Activated T-helper 17 cell treated with anti-CD3 and anti-CD28 coated beads, Interleukin-2, amount 50 U/mL, for 72 hours (primary cell): ENCODE measurements at regions not wholly inside any gene's neighbourhood (a gene's known extent, or its start where the extent isn't known, plus 50 kb on each side); places are given as distances from the start of the nearest gene placed in this dataset.

Experiments used
- ATAC-seq: fragments of 150-1000 bp; cut with Tn5 transposase; replicated peaks from 2 replicates; pipeline ENCODE4 v1.10.0; 2021; ENCODE audit warnings: mild to moderate bottlenecking, moderate library complexity
- H3K27ac Mint-ChIP-seq: one replicate; pipeline ENCODE4 v1.8.0; 2022; ENCODE audit warnings: mixed read lengths
- H3K27me3 Mint-ChIP-seq: one replicate; pipeline ENCODE4 v1.8.0; 2022; ENCODE audit warnings: mixed read lengths
- H3K36me3 Mint-ChIP-seq: one replicate; pipeline ENCODE4 v1.8.0; 2022; ENCODE audit warnings: low read depth, mild to moderate bottlenecking, mixed read lengths
- H3K4me1 Mint-ChIP-seq: one replicate; pipeline ENCODE4 v1.8.0; 2022; ENCODE audit warnings: mixed read lengths
- H3K4me3 Mint-ChIP-seq: one replicate; pipeline ENCODE4 v1.8.0; 2022; ENCODE audit warnings: mild to moderate bottlenecking, mixed read lengths
- H3K9me3 Mint-ChIP-seq: one replicate; pipeline ENCODE4 v1.8.0; 2022; ENCODE audit warnings: mixed read lengths

DNA sequence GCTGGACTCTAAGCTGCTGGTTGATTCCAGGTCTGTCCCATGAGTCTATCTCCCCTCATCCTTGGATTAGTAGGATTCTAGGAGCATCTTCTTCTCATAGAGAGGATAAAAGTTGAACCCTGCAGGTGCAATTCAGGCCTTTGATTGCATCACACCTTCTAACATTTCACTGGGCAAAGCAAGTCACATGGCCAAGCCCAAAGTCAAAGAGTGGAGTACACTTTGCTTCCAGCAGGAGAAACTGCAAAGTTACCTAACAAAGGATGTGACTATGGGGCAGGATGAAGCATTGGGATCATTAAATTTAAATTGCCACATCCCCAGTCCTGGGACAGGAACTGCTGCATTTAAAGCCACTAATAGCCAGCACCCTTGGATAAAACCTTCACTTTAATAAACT is 51.0 kb upstream of the EGFLAM start:
- Mint-ChIP-seq H3K4me3 (no peak overlapping the region), H3K9me3 (no peaks in the 10 kb centered on the region), H3K27me3 (peaks cover 16% of the 10 kb centered on the region), H3K27ac (no peak overlapping the region), H3K36me3 (no peaks in the 10 kb centered on the region), H3K4me1 (no peaks in the 10 kb centered on the region)
- ATAC-seq: no peak

DNA sequence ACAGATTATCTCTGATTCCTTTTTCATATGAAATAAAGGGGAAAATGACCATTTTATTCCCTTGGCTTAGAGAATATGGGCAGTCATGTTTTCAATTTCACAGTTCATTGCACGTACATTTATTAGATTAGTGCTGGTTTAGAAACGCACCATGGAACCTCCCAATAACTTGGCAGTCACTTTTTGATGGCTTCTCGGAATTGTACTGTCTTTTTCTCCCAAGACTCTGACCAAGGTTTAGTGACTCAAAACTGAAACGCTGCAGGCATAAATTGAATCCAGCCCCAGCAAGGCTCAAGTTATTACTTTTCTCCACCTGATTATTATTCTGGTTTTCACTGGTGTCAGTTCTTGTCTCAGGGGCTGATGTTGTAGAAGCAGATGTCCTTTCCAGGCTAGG is 55.6 kb upstream of the EGFLAM start:
- no peaks in the 10 kb centered on the region for H3K4me1 Mint-ChIP-seq
- ATAC-seq: no peak
- no peaks in the 10 kb centered on the region for H3K9me3 Mint-ChIP-seq
- H3K36me3 Mint-ChIP-seq: no peaks in the 10 kb centered on the region
- peaks cover 12% of the 10 kb centered on the region for H3K27me3 Mint-ChIP-seq
- H3K27ac Mint-ChIP-seq: no peak overlapping the region
- H3K4me3 Mint-ChIP-seq: no peak overlapping the region

GRCh38 chr5:38200872-38201557 is 57.3 kb upstream of the EGFLAM start:
- H3K27me3 Mint-ChIP-seq: peaks cover 12% of the 10 kb centered on the region
- ATAC-seq: no peak
- H3K9me3 Mint-ChIP-seq: no peaks in the 10 kb centered on the region
- no peaks in the 10 kb centered on the region for H3K36me3 Mint-ChIP-seq
- H3K4me3 Mint-ChIP-seq: no peak overlapping the region
- H3K27ac Mint-ChIP-seq: no peak overlapping the region
- H3K4me1 Mint-ChIP-seq: no peaks in the 10 kb centered on the region

DNA sequence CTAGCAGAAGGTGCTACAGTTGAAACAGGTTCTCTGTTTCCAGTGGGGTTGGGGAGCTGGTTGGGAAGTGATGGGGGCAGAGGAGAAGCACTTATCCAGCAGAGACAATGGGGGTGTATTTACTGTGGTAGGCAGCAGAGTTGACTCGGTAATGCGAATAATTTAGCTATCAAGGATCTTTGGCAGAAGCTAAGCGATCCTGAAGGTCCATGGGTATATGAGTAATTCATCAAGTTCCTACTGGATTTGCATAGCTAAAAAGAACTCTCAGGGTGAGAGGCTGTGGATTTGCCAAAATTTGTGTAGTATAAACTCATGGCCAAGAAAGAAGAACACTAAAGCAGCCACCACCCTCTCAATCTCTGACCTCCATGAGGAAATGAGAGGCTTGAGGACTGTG is 61.2 kb upstream of the EGFLAM start:
- H3K4me3 Mint-ChIP-seq: no peak overlapping the region
- H3K4me1 Mint-ChIP-seq: no peaks in the 10 kb centered on the region
- H3K27ac Mint-ChIP-seq: no peak overlapping the region
- ATAC-seq: no peak
- no peaks in the 10 kb centered on the region for H3K36me3 Mint-ChIP-seq
- H3K27me3 Mint-ChIP-seq: peaks cover 32% of the 10 kb centered on the region
- H3K9me3 Mint-ChIP-seq: no peaks in the 10 kb centered on the region

GRCh38 chr5:38193015-38193581 is 65.3 kb upstream of the EGFLAM start:
- Mint-ChIP-seq H3K4me3 (no peak overlapping the region), H3K4me1 (no peaks in the 10 kb centered on the region), H3K36me3 (no peaks in the 10 kb centered on the region), H3K27ac (no peak overlapping the region), H3K27me3 (peaks cover 39% of the 10 kb centered on the region), H3K9me3 (no peaks in the 10 kb centered on the region)
- ATAC-seq: peak; percentile 50

DNA sequence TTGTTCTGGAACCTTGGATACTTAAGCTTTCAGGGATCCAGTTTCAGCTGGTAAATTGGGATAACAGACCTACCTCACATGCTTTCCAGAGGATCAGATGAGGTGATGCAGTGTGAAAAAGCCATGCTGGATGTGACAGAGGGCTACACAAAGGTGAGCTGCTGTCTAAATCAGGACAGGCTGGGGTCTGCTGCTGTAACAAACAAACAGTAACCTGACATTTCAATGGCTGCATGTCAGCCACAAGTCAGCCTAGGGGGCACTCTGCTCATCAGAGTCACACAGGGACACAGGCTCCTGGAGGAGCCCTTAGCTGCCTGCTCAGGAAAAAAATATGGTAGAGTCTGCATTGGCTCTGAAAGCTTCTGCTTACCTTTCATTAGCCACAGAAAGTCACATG is 66.7 kb upstream of the EGFLAM start:
- Mint-ChIP-seq H3K36me3 (no peaks in the 10 kb centered on the region), H3K27ac (no peak overlapping the region), H3K9me3 (no peaks in the 10 kb centered on the region), H3K4me1 (no peaks in the 10 kb centered on the region), H3K27me3 (peaks cover 35% of the 10 kb centered on the region), H3K4me3 (no peak overlapping the region)
- no peak for ATAC-seq

- Mint-ChIP-seq H3K27me3 (peaks cover 28% of the 10 kb centered on the region), H3K27ac (no peak overlapping the region), H3K9me3 (no peaks in the 10 kb centered on the region), H3K36me3 (no peaks in the 10 kb centered on the region), H3K4me1 (no peaks in the 10 kb centered on the region), H3K4me3 (no peak overlapping the region)
- ATAC-seq: no peak
Measured at GRCh38 chr5:38190111-38190510, 68.2 kb upstream of the EGFLAM start.

DNA sequence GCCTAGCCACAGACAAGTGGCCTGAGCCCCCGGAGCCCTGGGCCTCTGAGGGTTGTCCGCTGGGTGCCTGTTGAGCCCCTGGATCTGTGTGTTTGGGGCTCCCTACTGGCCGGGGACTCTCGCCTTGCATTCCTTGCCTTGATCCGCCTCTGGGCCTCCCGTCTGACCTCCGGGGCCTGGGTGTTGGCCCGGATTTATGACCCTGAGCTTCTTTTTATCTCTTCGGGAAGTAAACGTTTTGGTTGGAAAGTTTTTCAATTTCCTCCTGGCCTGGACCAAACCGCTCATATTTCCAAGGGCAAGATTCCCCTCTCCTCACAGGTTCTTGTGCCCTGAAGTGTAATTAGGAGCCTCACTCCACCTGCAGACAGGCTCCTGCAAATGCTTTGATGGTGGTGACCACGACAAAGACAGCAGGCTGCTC is 69.3 kb upstream of the EGFLAM start:
- Mint-ChIP-seq H3K9me3 (no peaks in the 10 kb centered on the region), H3K36me3 (no peaks in the 10 kb centered on the region), H3K4me1 (no peaks in the 10 kb centered on the region), H3K27me3 (peaks cover 21% of the 10 kb centered on the region), H3K4me3 (no peak overlapping the region), H3K27ac (no peak overlapping the region)
- ATAC-seq: no peak

GRCh38 chr5:38188591-38188990 is 69.8 kb upstream of the EGFLAM start:
- Mint-ChIP-seq H3K4me3 (no peak overlapping the region), H3K9me3 (no peaks in the 10 kb centered on the region), H3K36me3 (no peaks in the 10 kb centered on the region), H3K4me1 (no peaks in the 10 kb centered on the region), H3K27ac (no peak overlapping the region), H3K27me3 (peaks cover 17% of the 10 kb centered on the region)
- no peak for ATAC-seq

GRCh38 chr5:38187532-38187931 is 70.8 kb upstream of the EGFLAM start:
- no peaks in the 10 kb centered on the region for H3K9me3 Mint-ChIP-seq
- no peaks in the 10 kb centered on the region for H3K36me3 Mint-ChIP-seq
- H3K4me1 Mint-ChIP-seq: no peaks in the 10 kb centered on the region
- no peak overlapping the region for H3K4me3 Mint-ChIP-seq
- peaks cover 12% of the 10 kb centered on the region for H3K27me3 Mint-ChIP-seq
- ATAC-seq: no peak
- H3K27ac Mint-ChIP-seq: no peak overlapping the region

DNA sequence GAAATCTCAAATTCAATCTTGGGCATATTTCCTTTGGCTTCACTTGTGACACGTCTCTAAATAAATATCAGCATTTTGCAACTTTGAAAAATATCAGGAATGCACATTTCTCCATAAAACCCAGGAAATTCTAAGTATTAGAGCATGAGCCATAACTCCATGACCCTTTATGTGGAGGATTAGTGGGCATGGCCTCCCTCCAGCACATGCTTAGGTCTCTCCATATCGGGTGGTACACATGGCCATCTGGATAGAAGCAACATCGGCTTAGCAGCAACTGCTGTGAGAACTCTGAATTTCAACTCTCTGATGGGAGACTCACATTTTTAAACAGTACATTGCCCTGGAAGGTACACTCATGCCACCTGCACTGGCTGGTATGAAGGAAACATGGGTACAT is 73.7 kb upstream of the EGFLAM start:
- Mint-ChIP-seq H3K4me3 (no peak overlapping the region), H3K36me3 (no peaks in the 10 kb centered on the region), H3K4me1 (no peaks in the 10 kb centered on the region), H3K9me3 (no peaks in the 10 kb centered on the region), H3K27me3 (peaks cover 11% of the 10 kb centered on the region), H3K27ac (no peak overlapping the region)
- ATAC-seq: no peak

GRCh38 chr5:38182991-38183390 is 75.4 kb upstream of the EGFLAM start:
- H3K4me1 Mint-ChIP-seq: no peaks in the 10 kb centered on the region
- no peaks in the 10 kb centered on the region for H3K9me3 Mint-ChIP-seq
- no peak overlapping the region for H3K4me3 Mint-ChIP-seq
- no peaks in the 10 kb centered on the region for H3K36me3 Mint-ChIP-seq
- ATAC-seq: no peak
- H3K27me3 Mint-ChIP-seq: peaks cover 22% of the 10 kb centered on the region
- no peak overlapping the region for H3K27ac Mint-ChIP-seq

- Mint-ChIP-seq H3K4me1 (no peaks in the 10 kb centered on the region), H3K27me3 (peaks cover 4% of the 10 kb centered on the region), H3K36me3 (no peaks in the 10 kb centered on the region), H3K27ac (no peak overlapping the region), H3K4me3 (no peak overlapping the region), H3K9me3 (peaks cover 4% of the 10 kb centered on the region)
- ATAC-seq: no peak
Measured at GRCh38 chr5:38168029-38168428, 90.3 kb upstream of the EGFLAM start.

- Mint-ChIP-seq H3K4me1 (no peaks in the 10 kb centered on the region), H3K9me3 (peaks cover 4% of the 10 kb centered on the region), H3K4me3 (no peak overlapping the region), H3K27me3 (peaks cover 4% of the 10 kb centered on the region), H3K27ac (no peak overlapping the region), H3K36me3 (no peaks in the 10 kb centered on the region)
- no peak for ATAC-seq
Measured at GRCh38 chr5:38167562-38167996, 90.8 kb upstream of the EGFLAM start.

GRCh38 chr5:38166832-38167231 is 91.5 kb upstream of the EGFLAM start:
- no peak overlapping the region for H3K27ac Mint-ChIP-seq
- ATAC-seq: no peak
- H3K27me3 Mint-ChIP-seq: peaks cover 4% of the 10 kb centered on the region
- H3K4me1 Mint-ChIP-seq: no peaks in the 10 kb centered on the region
- H3K36me3 Mint-ChIP-seq: no peaks in the 10 kb centered on the region
- peaks cover 4% of the 10 kb centered on the region for H3K9me3 Mint-ChIP-seq
- no peak overlapping the region for H3K4me3 Mint-ChIP-seq
